AG04450 (cell line): ENCODE measurements at regions not wholly inside any gene's neighbourhood (a gene's known extent, or its start where the extent isn't known, plus 50 kb on each side); places are given as distances from the start of the nearest gene placed in this dataset.

Experiments
- CTCF ChIA-PET: fragments of 300-600, 350-600 bp; formaldehyde crosslinking; extraction: SDS; loops from one replicate; lab custom pipeline; 2022; ENCODE audit warnings: antibody characterized with exemption, inconsistent platforms; lab: Charles Lee
- POLR2A ChIA-PET: fragments of 350-600 bp; formaldehyde crosslinking; extraction: SDS; loops from one replicate; lab custom pipeline; 2021; ENCODE audit warnings: antibody characterized with exemption, inconsistent platforms; lab: Yijun Ruan, JAX
- DNase-seq: peaks from one replicate; pipeline ENCODE4 v3.0.0-alpha.2; 2011; ENCODE audit warnings: low read depth, low spot score
- H3K27ac ChIP-seq: one replicate; pipeline ENCODE4 v1.5.1; 2012; ENCODE audit warnings: low read depth, low read length, control low read depth
- H3K27me3 ChIP-seq: one replicate; pipeline ENCODE4 v1.6.0; 2012; ENCODE audit warnings: low read length; ENCODE audit not compliant: control insufficient read depth, insufficient read depth
- H3K4me3 ChIP-seq: 2 replicates; pipeline ENCODE4 v1.5.1; 2011; ENCODE audit warnings: mild to moderate bottlenecking, low read depth, low read length, control low read depth
- H3K9me3 ChIP-seq: 2 replicates; pipeline ENCODE4 v1.5.1; 2012; ENCODE audit warnings: low read length; ENCODE audit not compliant: control insufficient read depth, insufficient read depth
- TF ChIP-seq, protein P1 (sequence below): IDR thresholded peaks from 2 replicates; pipeline ENCODE4 v1.5.1; 2011; ENCODE audit warnings: low read depth, low read length, control low read depth, inconsistent platforms

DNA sequence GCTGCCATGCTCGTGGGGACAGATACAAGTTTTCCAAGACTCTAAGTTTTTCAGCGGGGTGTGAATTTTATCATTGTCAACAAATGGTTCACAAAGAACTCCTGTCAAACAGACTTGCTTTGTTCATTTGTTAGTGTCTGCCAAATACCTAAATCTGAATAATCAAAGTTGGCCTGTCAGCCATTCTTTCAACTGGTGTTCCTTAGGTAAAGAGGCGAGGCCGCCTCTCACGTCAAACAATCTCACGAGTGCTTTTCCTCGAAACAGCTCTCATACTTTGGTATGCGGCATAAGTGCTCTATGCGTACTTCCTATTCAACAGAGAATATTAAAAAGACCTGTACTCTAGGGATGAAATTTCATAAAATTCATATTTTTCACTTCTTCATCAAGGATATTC, 51.4 kb upstream of the KANK4 start:
- Histone ChIP-seq H3K9me3 (peaks cover 4% of the 10 kb centered on the region; the same call in 1 of the 2 replicates), H3K27me3 (no peaks in the 10 kb centered on the region), H3K4me3 (no peak overlapping the region), H3K27ac (no peak overlapping the region)
- no peak for DNase-seq
- TF ChIP-seq, protein P1, sequence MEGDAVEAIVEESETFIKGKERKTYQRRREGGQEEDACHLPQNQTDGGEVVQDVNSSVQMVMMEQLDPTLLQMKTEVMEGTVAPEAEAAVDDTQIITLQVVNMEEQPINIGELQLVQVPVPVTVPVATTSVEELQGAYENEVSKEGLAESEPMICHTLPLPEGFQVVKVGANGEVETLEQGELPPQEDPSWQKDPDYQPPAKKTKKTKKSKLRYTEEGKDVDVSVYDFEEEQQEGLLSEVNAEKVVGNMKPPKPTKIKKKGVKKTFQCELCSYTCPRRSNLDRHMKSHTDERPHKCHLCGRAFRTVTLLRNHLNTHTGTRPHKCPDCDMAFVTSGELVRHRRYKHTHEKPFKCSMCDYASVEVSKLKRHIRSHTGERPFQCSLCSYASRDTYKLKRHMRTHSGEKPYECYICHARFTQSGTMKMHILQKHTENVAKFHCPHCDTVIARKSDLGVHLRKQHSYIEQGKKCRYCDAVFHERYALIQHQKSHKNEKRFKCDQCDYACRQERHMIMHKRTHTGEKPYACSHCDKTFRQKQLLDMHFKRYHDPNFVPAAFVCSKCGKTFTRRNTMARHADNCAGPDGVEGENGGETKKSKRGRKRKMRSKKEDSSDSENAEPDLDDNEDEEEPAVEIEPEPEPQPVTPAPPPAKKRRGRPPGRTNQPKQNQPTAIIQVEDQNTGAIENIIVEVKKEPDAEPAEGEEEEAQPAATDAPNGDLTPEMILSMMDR, result no peak
- POLR2A ChIA-PET, result no interaction called here
- CTCF ChIA-PET, result no interaction called here

DNA sequence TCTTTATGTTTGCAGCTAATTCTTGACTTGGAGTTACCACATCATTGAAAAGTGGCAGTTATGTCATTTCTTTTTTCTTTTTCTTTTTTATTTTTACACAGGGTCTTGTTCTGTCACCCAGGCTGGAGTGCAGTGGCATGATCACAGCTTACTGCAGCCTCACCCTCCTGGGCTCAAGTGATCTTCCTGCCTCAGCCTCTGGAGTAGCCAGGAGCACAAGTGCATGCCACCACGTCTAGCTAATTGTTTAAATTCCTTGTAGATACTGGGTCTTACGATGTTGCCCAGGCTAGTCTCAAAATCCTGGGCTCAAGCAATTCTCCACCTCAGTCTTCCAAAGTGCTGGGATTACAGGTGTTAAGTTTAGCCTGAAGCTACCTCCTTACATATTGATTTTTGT, 52.1 kb upstream of the KANK4 start:
- no peak for DNase-seq
- ChIA-PET CTCF (no interaction called here), POLR2A (no interaction called here)
- Histone ChIP-seq H3K4me3 (no peak overlapping the region), H3K9me3 (peaks cover 4% of the 10 kb centered on the region; the same call in 1 of the 2 replicates), H3K27ac (no peak overlapping the region), H3K27me3 (no peaks in the 10 kb centered on the region)
- TF ChIP-seq, protein P1, result no peak

DNA sequence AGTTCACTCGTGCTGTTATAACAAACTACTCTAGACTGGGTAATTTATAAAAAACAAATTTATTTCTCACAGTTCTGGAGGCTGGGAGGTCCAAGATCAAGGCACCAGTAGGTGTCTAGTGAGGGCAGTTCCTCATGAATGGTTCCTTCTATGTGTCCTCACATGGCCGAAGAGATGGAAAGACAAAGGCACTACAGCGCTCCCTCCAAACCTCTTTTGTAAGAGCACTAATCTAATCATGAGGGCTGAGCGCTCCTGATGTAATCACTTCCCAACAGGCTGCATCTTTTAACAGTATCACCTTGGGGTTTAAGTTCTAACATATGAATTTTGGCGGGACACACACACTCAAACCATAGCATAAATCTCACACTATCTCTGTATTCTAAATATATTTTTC, 54.0 kb upstream of the KANK4 start:
- Histone ChIP-seq H3K4me3 (no peak overlapping the region), H3K27ac (no peak overlapping the region), H3K9me3 (no peaks in the 10 kb centered on the region), H3K27me3 (no peaks in the 10 kb centered on the region)
- POLR2A ChIA-PET, result no interaction called here
- CTCF ChIA-PET, result no interaction called here
- no peak for DNase-seq
- TF ChIP-seq, protein P1, result no peak

DNA sequence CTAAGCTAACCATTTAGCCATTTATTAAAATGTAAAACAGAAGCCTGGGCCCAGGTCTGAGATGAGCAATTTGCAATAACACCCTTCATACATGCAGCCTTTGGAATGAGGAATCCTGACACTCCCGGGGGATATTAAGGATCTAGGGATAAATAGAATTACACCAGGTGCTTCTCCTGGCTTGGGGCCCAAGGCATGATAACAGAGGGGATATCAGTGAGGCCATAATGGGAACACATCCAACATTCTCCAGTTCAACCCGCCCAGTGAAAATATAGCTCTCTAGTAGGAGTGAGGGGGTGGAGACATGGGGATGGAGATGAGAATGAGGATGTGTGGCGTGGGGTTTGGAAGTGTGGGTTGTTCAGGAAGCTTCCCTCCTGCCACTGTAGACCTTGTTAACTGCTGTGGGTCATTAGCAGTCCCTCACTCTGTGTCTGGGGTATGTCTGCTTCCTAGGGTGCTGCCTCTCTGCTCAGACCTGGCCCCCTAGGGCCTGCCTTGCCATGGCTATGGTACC, 57.9 kb upstream of the KANK4 start:
- H3K4me3 ChIP-seq, result no peak overlapping the region
- TF ChIP-seq, protein P1, result no peak
- DNase-seq, result no peak
- H3K27me3 ChIP-seq, result no peaks in the 10 kb centered on the region
- H3K27ac ChIP-seq, result no peak overlapping the region
- CTCF ChIA-PET, result interaction anchor here (0.6 to 1.4 kb wide), 2 partner anchors 14 to 210 kb away, joined by 5 read pairs; no protein-coding TSS in a partner anchor
- POLR2A ChIA-PET, result no interaction called here
- H3K9me3 ChIP-seq, result no peaks in the 10 kb centered on the region

DNA sequence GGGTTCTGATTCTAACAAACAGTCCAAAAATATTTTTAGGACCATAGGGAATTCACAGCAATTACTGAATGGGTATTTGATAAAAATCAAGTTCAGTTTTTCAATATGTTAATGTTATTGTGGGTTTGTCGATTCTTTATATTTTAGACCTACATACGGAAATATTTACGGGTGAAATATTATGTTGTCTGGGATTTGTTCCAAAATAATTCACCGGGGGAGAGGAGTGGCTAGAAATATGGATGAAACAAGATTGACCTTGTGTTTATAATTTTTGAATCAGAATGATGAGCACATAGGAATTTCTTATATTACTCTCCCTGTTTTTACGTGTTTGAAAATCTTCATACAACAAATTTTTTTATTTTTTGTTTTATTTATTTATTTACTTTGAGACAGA, 56.7 kb upstream of the USP1 start:
- TF ChIP-seq, protein P1, result no peak
- CTCF ChIA-PET, result no interaction called here

More for the DNA sequence above, 56.7 kb upstream of the USP1 start:
- Histone ChIP-seq H3K27me3 (no peaks in the 10 kb centered on the region), H3K27ac (no peak overlapping the region), H3K9me3 (no peaks in the 10 kb centered on the region), H3K4me3 (no peak overlapping the region)
- POLR2A ChIA-PET, result no interaction called here
- no peak for DNase-seq
